ENCODE measurements at regions not wholly inside any gene's neighbourhood (a gene's known extent, or its start where the extent isn't known, plus 50 kb on each side); places are given as distances from the start of the nearest gene placed in this dataset.

- no peak for TF ChIP-seq CTCF (IDR thresholded peaks at IDR 0.05)
- TF ChIP-seq POLR2A (IDR thresholded peaks at IDR 0.05) = no peak
- no peak for TF ChIP-seq POLR2AphosphoS5 (IDR thresholded peaks at IDR 0.05)
Measured at GRCh38 chr18:2409906-2410305, 161.4 kb downstream of the METTL4 start.

Data from breast epithelium (tissue), 3 donors.